LNCaP clone FGC (cell line): ENCODE measurements at regions not wholly inside any gene's neighbourhood (a gene's known extent, or its start where the extent isn't known, plus 50 kb on each side); places are given as distances from the start of the nearest gene placed in this dataset.

Source experiments
- DNase-seq: peaks from one replicate; pipeline ENCODE4 v3.0.0-alpha.2; 2011; ENCODE audit warnings: low read depth
- H3K4me3 ChIP-seq: 2 replicates; pipeline ENCODE4 v1.5.1; 2011; ENCODE audit warnings: mild to moderate bottlenecking, low read depth, low read length, control low read depth
- CTCF ChIP-seq: IDR thresholded peaks from 2 replicates; pipeline ENCODE4 v1.5.1; 2012; ENCODE audit warnings: mild to moderate bottlenecking; ENCODE audit not compliant: control insufficient read depth, insufficient read depth; ENCODE audit errors: extremely low read depth

GRCh38 chr3:181250714-181251113 lies 261.2 kb upstream of the DNAJC19 start:
- no peak for TF ChIP-seq CTCF
- no peak for DNase-seq
- H3K4me3 ChIP-seq, result no peak overlapping the region

- DNase-seq, result no peak
- no peak overlapping the region for H3K4me3 ChIP-seq
- no peak for TF ChIP-seq CTCF
Observed at GRCh38 chr3:181239441-181239840, 249.9 kb upstream of the DNAJC19 start.

- H3K4me3 ChIP-seq, result no peak overlapping the region
- no peak for TF ChIP-seq CTCF
- no peak for DNase-seq
Observed at GRCh38 chr3:181230258-181230657, 240.7 kb upstream of the DNAJC19 start.

- no peak for DNase-seq
- H3K4me3 ChIP-seq, result no peak overlapping the region
- no peak for TF ChIP-seq CTCF
Observed at GRCh38 chr3:181213347-181213746, 223.8 kb upstream of the DNAJC19 start.

- no peak for TF ChIP-seq CTCF
- H3K4me3 ChIP-seq, result no peak overlapping the region
Observed at GRCh38 chr3:181212271-181212670, 222.7 kb upstream of the DNAJC19 start.

GRCh38 chr3:181210275-181210674 lies 220.7 kb upstream of the DNAJC19 start:
- H3K4me3 ChIP-seq, result no peak overlapping the region
- TF ChIP-seq CTCF, result peak; percentile 33
- peak; percentile 15 for DNase-seq

More at GRCh38 chr3:181212271-181212670, 222.7 kb upstream of the DNAJC19 start:
- DNase-seq, result no peak

- DNase-seq, result no peak
- no peak for TF ChIP-seq CTCF
Observed at GRCh38 chr3:181189556-181189955, 200.0 kb upstream of the DNAJC19 start.

More at GRCh38 chr3:181189556-181189955, 200.0 kb upstream of the DNAJC19 start:
- no peak overlapping the region for H3K4me3 ChIP-seq
